ENCODE measurements at regions not wholly inside any gene's neighbourhood (a gene's known extent, or its start where the extent isn't known, plus 50 kb on each side); places are given as distances from the start of the nearest gene placed in this dataset.

DNA sequence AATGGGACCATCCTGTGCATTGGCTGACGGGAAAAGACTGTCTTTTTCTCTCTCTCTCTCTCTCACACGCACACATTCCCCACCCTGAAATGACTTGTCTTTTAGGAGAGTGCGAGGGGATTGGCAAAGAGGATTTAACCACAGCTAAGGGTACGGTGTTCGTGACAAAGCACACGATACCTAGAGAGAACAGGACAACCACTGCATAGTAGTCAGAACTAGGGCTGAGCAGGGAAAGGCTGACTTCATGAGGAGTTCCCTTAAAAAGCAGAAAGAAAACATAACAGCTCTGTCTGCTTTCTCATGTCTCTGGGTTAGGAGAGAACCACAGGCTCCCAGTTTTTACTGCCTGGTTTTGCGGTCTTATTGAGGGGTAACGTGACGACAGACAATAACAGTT is 742.8 kb upstream of the SOX9 start:
- in situ Hi-C loops (cut with MboI; ENCODE audit: low pct_unique_long_range_greater_than_20kb, low sequenced_read_pairs) = no loop called here
- DNase-seq = no peak

DNA sequence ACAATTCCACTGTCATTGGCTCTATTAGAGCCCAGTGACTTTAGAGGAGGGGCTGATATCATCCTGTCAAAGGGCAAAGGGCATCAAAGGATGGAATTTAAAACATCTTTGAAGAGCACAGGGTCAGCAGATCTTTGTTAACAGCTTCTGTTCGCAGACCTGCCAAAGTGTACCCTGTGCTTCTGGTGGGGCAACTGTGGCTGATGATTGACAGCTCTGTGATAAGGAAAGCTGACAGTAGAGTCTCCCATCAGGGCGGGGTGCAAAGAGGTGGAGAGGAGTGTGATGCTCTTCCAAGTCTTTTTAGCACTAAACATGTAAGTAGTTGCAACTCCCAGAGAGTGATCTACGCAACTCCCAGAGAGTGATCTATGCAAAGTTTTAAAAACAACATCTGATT is 742.1 kb upstream of the SOX9 start:
- no peak for DNase-seq

DNA sequence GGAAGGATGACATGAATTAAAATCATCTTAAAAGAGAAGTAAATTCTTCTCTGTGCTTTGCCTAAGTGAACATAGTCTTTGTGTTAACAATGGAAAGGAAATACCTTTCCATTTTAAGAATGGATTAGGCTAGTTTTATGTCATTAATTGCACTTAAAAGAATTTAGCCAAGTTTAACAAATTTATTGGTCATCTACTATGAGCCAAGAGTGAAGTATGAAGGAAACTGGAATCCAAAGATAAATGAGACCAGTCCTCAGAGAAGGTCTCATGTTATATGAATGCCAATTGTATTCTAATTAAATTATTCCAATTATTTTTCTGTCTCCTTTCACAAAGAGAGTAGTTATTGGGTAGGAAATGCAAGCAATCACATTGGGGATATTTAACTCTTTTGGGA is 741.3 kb upstream of the SOX9 start:
- in situ Hi-C loops (cut with MboI; ENCODE audit: low pct_unique_long_range_greater_than_20kb, low sequenced_read_pairs) = no loop called here
- DNase-seq = no peak

More for the DNA sequence above, 742.1 kb upstream of the SOX9 start:
- in situ Hi-C loops (cut with MboI; ENCODE audit: low pct_unique_long_range_greater_than_20kb, low sequenced_read_pairs) = no loop called here

DNA sequence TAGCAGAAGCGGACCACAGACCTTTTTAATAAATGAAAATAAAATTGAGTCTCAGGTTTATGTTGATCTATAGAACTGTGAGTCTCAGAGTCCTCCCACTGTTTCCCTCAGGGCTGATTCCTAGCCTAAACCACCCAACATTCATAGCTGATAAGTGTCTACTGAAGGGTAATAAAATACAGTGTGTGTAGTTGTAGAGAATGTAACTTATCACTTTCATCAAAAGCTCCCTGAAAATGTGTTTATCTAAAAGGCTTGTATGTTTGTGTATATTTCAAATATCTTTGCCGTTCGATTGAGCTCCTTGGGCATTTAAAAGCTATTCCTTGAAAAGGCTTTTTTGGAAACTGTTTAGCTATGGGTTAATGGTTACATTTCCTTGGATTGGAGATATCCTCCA is 740.3 kb upstream of the SOX9 start:
- no peak for DNase-seq
- in situ Hi-C loops (cut with MboI; ENCODE audit: low pct_unique_long_range_greater_than_20kb, low sequenced_read_pairs) = no loop called here

DNA sequence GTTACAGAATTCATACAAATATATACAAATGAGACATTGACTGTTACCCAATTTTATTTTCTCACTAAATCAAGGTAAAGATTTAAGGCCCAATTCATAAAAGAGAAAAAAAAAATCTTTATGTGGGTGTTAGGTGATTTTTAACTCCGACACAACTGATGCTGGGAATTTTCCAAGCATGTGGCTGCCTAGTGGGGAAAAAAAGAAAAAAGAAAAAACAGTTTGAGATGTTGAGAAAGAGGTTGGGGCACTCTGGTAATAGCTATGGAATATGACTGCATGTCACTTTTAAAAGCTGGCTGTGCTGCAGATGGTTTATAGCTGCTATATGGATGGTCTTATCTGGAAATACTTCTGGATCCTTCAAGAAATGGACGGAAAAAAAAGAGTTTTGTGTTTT is 739.9 kb upstream of the SOX9 start:
- no peak for DNase-seq
- in situ Hi-C loops (cut with MboI; ENCODE audit: low pct_unique_long_range_greater_than_20kb, low sequenced_read_pairs) = no loop called here

DNA sequence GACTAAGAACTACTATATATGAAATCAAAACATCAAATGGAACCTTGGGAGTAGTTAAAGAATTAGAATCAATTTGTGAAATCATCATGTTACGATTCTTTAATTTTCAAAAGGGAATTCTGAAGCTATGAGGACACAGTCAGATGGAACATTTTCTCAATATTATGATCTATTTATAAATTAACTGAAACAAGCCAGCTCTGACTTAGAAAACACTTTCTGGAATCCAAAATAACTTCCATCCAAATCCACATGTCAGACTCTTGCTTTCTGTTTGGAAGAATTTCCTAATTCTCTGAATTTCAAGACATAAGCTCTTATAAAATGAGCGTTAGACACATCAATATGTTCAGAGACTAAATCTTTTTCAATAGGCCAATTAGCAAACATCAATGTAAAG is 737.7 kb upstream of the SOX9 start:
- in situ Hi-C loops (cut with MboI; ENCODE audit: low pct_unique_long_range_greater_than_20kb, low sequenced_read_pairs) = no loop called here
- DNase-seq = no peak

DNA sequence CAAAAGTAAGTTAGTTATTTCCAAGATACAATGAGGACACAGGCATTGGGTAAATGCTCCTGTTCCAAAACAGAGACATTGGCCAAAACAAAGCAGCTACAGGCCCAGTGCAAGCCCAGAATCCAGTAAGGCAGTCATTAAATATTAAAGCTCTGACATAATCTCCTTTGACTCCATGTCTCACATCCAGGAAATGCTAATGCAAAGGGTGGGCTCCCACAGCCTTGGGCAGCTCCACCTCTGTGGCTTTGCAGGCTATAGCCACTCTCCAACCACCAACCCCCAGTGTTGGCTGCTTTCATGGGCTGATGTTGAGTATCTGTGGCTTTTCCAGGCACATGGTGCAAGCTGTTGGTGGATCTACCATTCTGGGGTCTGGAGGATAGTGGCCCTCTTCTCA is 733.4 kb upstream of the SOX9 start:
- no peak for DNase-seq
- in situ Hi-C loops (cut with MboI; ENCODE audit: low pct_unique_long_range_greater_than_20kb, low sequenced_read_pairs) = no loop called here

DNA sequence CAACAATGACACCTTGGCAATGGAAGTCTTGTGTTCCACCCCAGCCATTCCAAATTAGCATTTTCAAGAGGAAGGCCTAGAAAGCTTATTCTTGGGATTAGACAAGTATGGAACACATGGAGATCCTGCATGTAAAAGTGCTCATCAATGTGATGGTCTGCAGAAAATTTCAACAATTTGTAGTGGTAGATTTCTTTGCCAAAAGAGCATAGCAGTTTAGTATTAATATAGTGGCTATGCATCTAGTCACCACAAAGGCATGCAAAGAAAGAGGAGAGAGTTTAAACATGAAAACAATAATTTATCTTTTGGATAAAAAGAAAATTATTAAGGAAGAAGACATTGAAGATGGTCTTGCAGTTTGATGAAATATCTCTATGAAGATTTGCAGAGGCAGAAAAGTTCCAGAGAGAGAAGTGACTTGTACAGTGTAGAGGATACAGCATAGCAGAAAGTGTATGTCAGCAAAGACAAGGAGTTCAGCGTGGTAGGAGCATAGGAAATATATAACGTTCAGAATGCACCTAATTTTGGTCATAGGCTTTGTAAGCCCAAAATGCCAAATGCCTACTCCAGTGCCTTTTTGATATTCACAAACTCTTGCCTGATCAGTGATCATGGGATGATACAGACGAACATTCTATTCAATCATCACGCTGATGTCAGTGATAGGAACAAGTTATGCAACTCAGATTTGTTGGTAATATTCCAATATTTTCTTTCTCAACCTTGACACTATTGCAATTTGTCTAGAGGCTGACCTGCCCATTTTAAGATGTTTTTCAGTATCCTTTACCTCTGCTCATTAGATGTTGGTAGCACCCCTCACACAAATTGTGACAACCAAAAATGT is 727.9 kb upstream of the SOX9 start:
- DNase-seq = no peak
- in situ Hi-C loops (cut with MboI; ENCODE audit: low pct_unique_long_range_greater_than_20kb, low sequenced_read_pairs) = no loop called here

DNA sequence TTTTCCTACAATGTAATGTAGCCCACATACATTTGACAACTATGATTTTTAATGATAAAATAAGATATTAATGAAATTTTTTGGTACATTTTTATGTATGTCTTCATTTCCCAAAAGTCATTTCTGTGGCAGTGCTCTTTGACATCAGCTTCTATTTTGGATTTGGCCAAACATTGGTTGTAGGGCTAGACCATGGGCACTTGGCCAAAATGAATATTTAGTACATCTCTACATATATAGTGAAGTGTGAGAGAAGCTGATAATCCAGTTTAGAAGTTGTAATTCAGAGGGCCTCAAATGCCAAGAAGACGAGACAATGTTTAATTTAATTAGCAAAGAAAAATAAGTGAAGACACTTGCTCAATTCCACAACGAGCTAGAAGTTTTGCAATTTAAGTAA is 724.9 kb upstream of the SOX9 start:
- in situ Hi-C loops (cut with MboI; ENCODE audit: low pct_unique_long_range_greater_than_20kb, low sequenced_read_pairs) = no loop called here
- no peak for DNase-seq

DNA sequence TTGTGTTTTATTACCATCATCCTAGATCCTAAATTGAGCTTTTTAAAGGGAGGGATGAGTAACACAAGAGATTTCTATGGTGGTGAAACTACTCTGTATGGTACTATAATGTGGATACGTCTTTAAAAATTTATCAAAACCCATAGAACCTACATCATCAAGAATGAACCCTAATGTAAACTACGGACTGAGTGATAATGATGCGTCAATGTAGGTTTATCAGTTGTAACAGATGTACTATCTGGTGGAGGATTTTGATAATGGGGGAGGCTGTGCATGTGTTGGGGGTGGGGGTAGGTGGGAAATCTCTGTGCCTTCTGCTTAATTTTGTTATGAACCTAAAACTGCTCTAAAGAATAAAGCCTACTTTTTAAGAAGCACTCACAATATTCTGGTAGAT is 724.1 kb upstream of the SOX9 start:
- in situ Hi-C loops (cut with MboI; ENCODE audit: low pct_unique_long_range_greater_than_20kb, low sequenced_read_pairs) = no loop called here
- DNase-seq = no peak

DNA sequence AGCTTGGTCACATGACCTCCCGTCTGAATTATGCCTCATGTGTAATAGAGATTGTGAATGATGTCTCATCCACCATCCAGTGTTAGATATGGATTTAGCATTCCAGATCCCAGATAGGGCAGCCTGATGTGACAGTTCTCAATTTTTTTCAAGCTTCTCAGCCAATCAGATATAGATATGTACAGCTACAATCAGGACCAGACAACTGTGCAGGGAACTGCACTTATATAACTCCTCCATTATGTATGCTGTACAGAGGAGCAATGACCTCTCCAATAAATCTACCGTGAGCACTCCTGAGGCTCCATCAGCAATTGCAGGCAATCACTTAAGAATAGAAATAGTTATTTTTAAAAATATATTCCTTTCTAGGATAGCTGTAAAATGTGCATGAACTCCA is 722.8 kb upstream of the SOX9 start:
- in situ Hi-C loops (cut with MboI; ENCODE audit: low pct_unique_long_range_greater_than_20kb, low sequenced_read_pairs) = no loop called here
- no peak for DNase-seq

DNA sequence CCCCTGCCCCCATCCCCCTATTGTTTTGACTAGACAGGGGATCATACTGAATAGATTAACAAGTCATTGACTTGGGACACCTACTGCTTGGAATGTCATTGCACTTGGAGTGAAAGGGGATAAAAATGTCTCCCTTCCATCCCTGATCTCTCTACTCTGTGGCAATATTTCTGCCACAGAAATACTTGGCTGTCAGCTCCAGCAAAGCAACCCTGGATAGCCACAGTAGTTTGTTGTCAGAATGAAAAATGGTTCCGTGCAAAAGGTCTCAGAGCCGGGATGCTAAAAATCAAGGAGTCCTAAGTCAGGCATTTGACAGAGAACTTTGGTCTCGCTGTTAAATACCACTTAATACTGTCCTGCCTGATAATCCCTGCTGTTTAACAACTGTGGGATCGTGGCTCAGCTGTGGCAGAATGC is 722.0 kb upstream of the SOX9 start:
- DNase-seq = no peak
- in situ Hi-C loops (cut with MboI; ENCODE audit: low pct_unique_long_range_greater_than_20kb, low sequenced_read_pairs) = no loop called here

DNA sequence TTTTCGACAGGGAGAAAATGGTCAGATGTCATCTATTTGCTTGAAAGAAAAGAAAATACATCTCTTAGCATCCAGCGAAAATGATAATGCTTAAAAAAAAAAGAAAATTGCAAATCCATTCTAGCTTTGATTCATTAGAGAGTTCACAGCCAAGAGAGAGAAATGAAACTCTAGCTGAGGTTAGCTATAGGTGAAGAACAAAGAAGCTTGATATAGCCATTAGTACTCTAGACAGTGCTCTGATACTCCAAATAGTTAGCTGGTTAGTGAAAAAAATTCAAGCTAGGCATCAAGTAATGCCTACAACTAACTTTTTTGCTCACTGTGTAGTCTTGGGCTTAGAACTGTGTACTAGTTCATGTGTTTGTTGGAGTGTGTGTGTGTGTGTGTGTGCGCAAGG is 721.6 kb upstream of the SOX9 start:
- in situ Hi-C loops (cut with MboI; ENCODE audit: low pct_unique_long_range_greater_than_20kb, low sequenced_read_pairs) = no loop called here
- no peak for DNase-seq

DNA sequence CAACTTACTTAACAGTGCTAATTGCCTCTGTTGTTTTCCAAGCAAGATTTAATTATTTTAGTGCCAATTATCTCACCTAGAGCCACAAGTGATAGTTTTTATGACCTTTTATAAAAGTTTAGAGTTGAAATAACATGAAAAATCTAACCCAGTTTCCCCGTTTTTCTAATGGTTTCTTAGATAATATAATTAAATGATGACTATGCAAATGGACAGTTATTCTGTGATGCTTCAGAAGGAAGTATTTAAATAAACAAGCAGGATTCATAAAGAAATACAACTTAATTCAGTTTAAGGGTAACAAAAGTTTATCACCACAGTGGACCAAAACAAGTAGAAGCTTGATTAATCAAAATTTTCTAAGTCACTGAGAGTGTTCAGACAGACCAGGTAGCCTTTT is 721.2 kb upstream of the SOX9 start:
- in situ Hi-C loops (cut with MboI; ENCODE audit: low pct_unique_long_range_greater_than_20kb, low sequenced_read_pairs) = no loop called here

DNA sequence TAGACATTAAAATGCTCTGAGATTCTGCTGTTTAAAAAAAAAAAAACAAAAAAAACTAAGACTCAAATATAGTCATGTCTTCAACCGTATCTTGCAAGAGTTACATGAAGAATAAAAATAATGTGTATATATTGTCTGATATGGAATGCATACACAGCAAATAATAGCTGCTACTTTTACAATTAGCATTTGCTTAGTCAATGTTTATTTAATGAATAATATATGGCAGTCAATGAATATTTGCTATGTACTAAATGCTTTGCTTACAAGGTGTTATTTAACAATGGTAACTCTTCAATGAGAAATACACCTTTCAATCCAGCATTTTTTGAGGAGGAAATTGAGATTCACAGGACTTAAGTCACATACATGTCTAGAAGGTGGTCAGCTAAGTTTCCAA is 718.8 kb upstream of the SOX9 start:
- in situ Hi-C loops (cut with MboI; ENCODE audit: low pct_unique_long_range_greater_than_20kb, low sequenced_read_pairs) = no loop called here

More for the DNA sequence above, 721.2 kb upstream of the SOX9 start:
- no peak for DNase-seq

DNA sequence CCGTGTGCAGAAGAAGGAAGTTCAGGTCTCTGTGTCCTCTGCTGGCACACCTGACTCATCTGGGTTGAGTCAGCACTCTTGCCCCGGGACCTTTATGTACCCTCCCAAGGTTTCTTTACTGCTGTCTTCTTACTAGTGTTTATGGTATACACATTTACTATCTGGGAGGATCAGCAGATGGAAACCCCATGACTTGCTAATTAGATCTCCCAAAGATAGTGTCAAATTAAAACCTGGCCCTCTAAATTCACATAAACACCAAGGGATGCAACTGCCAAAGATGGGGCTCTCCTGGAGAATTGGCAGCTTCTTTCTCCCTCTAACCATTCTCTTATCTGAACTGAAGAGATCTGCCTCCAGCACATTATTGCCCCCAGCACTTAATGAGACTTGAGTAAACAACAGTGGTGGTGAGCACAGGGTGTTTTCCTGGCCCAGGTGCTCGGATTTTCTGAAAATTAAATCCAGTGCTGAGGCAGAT is 718.1 kb upstream of the SOX9 start:
- DNase-seq = no peak
- in situ Hi-C loops (cut with MboI; ENCODE audit: low pct_unique_long_range_greater_than_20kb, low sequenced_read_pairs) = no loop called here

More for the DNA sequence above, 718.8 kb upstream of the SOX9 start:
- DNase-seq = no peak

DNA sequence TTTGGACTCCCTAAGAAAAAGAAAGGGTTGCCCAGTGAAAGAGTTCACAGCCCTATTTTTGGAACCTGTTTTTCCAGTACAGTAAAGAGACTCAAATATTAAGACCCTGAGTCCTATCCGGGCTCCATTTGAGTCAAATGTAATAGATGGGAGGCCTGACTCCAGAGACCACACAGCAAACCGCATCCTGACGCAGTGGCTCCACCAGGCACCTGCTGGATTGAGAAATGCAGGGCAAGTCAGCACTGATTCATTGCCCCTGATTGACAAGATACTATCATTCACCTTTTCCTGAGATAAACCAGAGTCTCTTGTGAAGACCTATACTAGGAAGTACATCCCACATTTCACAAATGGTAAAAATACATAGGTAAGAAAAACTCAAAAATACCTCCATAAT is 715.7 kb upstream of the SOX9 start:
- in situ Hi-C loops (cut with MboI; ENCODE audit: low pct_unique_long_range_greater_than_20kb, low sequenced_read_pairs) = no loop called here
- no peak for DNase-seq

DNA sequence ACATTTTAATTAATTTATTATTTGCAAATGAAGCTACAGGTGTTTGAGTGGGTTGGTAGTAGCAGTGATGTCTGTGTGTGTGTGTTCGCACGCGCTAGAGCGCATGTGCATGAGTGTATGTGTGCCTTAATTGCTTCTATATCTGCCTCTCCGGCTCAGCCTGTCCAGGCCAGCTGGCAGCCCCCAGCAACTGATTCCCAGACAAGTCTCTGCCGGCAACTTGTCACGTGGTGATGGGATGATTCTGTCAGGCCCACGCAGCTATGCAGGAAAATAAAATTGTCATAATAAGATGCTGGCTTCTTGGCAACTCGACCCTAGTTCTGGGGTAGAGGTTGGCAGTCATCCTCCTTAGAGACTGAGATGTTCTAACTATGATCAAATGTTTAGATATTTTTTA is 712.8 kb upstream of the SOX9 start:
- no peak for DNase-seq
- in situ Hi-C loops (cut with MboI; ENCODE audit: low pct_unique_long_range_greater_than_20kb, low sequenced_read_pairs) = no loop called here

DNA sequence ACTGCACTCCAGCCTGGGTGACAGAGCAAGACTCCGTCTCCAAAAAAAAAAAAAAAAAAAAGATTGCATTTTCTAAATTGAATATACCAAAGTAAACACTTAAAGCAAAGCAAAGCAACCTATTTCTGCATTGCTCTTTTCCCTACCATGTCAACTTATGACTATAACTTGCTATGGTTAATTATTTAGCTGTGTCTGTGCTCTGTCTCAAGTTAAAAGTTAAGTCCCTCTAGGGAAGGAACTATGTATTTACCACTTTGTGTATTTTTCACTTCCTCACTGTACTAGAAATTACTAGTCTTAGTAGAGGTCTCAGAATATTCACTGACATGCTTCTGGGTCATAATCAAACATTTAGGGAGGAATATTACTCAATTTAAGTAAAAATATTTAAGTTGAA is 711.7 kb upstream of the SOX9 start:
- in situ Hi-C loops (cut with MboI; ENCODE audit: low pct_unique_long_range_greater_than_20kb, low sequenced_read_pairs) = no loop called here
- no peak for DNase-seq

DNA sequence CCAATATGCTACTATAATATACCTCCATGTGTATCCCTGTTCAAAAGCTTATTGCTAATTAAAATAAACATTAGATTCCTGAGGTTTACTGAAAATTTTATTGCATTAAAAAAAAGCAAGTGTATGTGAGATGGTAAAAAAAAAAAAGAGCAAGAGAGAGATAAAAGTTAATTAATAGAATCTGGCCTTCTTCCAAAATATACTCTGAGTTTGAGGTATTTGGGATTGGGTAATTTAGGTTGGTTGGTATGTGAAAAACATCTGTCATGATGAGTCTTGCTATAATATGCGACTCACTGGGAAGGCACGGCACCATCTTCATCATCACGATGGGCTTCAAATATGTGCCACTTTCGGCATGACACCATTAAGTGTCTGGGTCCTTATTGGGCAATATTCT is 711.1 kb upstream of the SOX9 start:
- DNase-seq = no peak
- in situ Hi-C loops (cut with MboI; ENCODE audit: low pct_unique_long_range_greater_than_20kb, low sequenced_read_pairs) = no loop called here

DNA sequence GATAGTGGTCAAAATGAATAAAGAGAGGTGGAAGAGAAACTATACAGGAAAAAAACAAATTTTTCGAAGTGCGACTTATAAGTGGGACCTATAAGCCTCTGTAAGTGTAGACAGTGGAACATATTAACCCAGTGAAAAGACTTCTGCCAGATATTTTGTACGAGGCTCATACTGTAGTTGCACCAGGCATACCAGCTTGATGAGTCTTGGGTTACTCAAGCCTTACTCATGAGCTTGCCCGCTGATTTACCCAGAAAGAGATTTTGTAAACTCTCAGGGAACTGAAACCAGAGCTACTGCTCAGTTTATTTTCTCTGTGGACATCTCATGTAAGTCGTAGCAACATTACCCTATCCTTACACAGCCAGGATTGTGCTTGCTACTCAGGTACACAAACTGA is 708.0 kb upstream of the SOX9 start:
- no peak for DNase-seq
- in situ Hi-C loops (cut with MboI; ENCODE audit: low pct_unique_long_range_greater_than_20kb, low sequenced_read_pairs) = no loop called here
